ENCODE measurements at regions not wholly inside any gene's neighbourhood (a gene's known extent, or its start where the extent isn't known, plus 50 kb on each side); places are given as distances from the start of the nearest gene placed in this dataset.

GRCh38 chr4:148530114-148530513 lies 87.9 kb upstream of the NR3C2 start:
- TF ChIP-seq EZH2phosphoT487 (IDR thresholded peaks at IDR 0.05; ENCODE audit: borderline replicate concordance, low read length) (no peak), CTCF (IDR thresholded peaks at IDR 0.05; ENCODE audit: low read depth, low read length, poor library complexity, severe bottlenecking) (no peak)
- H3K4me3 ChIP-seq (ENCODE audit: low read length) = no peak overlapping the region

GRCh38 chr4:148527571-148527970 lies 85.4 kb upstream of the NR3C2 start:
- H3F3A ChIP-seq (ENCODE audit: control insufficient read depth, insufficient read depth) = no peaks in the 10 kb centered on the region
- no peak overlapping the region for H3K27ac ChIP-seq (ENCODE audit: low read depth, low read length)
- H4K20me1 ChIP-seq (ENCODE audit: control insufficient read depth, insufficient read depth, low read depth, low read length) = no peaks in the 10 kb centered on the region
- no peak overlapping the region for H3K4me3 ChIP-seq (ENCODE audit: low read length)
- H3K4me2 ChIP-seq (ENCODE audit: low read length) = no peak overlapping the region
- no peaks in the 10 kb centered on the region for H3K79me2 ChIP-seq (ENCODE audit: control insufficient read depth, low read length)
- H3K4me1 ChIP-seq (ENCODE audit: control insufficient read depth, low read length) = no peaks in the 10 kb centered on the region
- TF ChIP-seq CTCF (IDR thresholded peaks at IDR 0.05; ENCODE audit: low read depth, low read length, poor library complexity, severe bottlenecking) (no peak), EZH2phosphoT487 (IDR thresholded peaks at IDR 0.05; ENCODE audit: borderline replicate concordance, low read length) (no peak)
- no peaks in the 10 kb centered on the region for H3K36me3 ChIP-seq (ENCODE audit: control insufficient read depth, low read length)
- no peaks in the 10 kb centered on the region for H3K9me3 ChIP-seq (ENCODE audit: control insufficient read depth, insufficient read depth, low read length)
- no peaks in the 10 kb centered on the region for H3K27me3 ChIP-seq (ENCODE audit: control insufficient read depth, low read length)
- no peaks in the 10 kb centered on the region for H3K9me2 ChIP-seq (replicated peaks; ENCODE audit: control insufficient read depth, low read length)

More at GRCh38 chr4:148530114-148530513, 87.9 kb upstream of the NR3C2 start:
- Histone ChIP-seq H3K4me2 (ENCODE audit: low read length) (no peak overlapping the region), H3K36me3 (ENCODE audit: control insufficient read depth, low read length) (no peaks in the 10 kb centered on the region), H3F3A (ENCODE audit: control insufficient read depth, insufficient read depth) (no peaks in the 10 kb centered on the region), H3K9me3 (ENCODE audit: control insufficient read depth, insufficient read depth, low read length) (no peaks in the 10 kb centered on the region), H3K79me2 (ENCODE audit: control insufficient read depth, low read length) (no peaks in the 10 kb centered on the region), H3K27me3 (ENCODE audit: control insufficient read depth, low read length) (no peaks in the 10 kb centered on the region), H3K9me2 (replicated peaks; ENCODE audit: control insufficient read depth, low read length) (no peaks in the 10 kb centered on the region), H4K20me1 (ENCODE audit: control insufficient read depth, insufficient read depth, low read depth, low read length) (no peaks in the 10 kb centered on the region), H3K27ac (ENCODE audit: low read depth, low read length) (no peak overlapping the region), H3K4me1 (ENCODE audit: control insufficient read depth, low read length) (no peaks in the 10 kb centered on the region)

- no peaks in the 10 kb centered on the region for H3K79me2 ChIP-seq (ENCODE audit: control insufficient read depth, low read length)
- no peaks in the 10 kb centered on the region for H4K20me1 ChIP-seq (ENCODE audit: control insufficient read depth, insufficient read depth, low read depth, low read length)
- no peaks in the 10 kb centered on the region for H3F3A ChIP-seq (ENCODE audit: control insufficient read depth, insufficient read depth)
- H3K4me3 ChIP-seq (ENCODE audit: low read length) = no peak overlapping the region
- no peak overlapping the region for H3K4me2 ChIP-seq (ENCODE audit: low read length)
- TF ChIP-seq EZH2phosphoT487 (IDR thresholded peaks at IDR 0.05; ENCODE audit: borderline replicate concordance, low read length) (no peak), CTCF (IDR thresholded peaks at IDR 0.05; ENCODE audit: low read depth, low read length, poor library complexity, severe bottlenecking) (no peak)
- no peaks in the 10 kb centered on the region for H3K9me3 ChIP-seq (ENCODE audit: control insufficient read depth, insufficient read depth, low read length)
- H3K4me1 ChIP-seq (ENCODE audit: control insufficient read depth, low read length) = no peaks in the 10 kb centered on the region
- no peaks in the 10 kb centered on the region for H3K9me2 ChIP-seq (replicated peaks; ENCODE audit: control insufficient read depth, low read length)
- no peak overlapping the region for H3K27ac ChIP-seq (ENCODE audit: low read depth, low read length)
- H3K36me3 ChIP-seq (ENCODE audit: control insufficient read depth, low read length) = no peaks in the 10 kb centered on the region
- no peaks in the 10 kb centered on the region for H3K27me3 ChIP-seq (ENCODE audit: control insufficient read depth, low read length)
Measured at GRCh38 chr4:148522995-148523394, 80.8 kb upstream of the NR3C2 start.

- Histone ChIP-seq H3K9me2 (replicated peaks; ENCODE audit: control insufficient read depth, low read length) (no peaks in the 10 kb centered on the region), H3K79me2 (ENCODE audit: control insufficient read depth, low read length) (no peaks in the 10 kb centered on the region), H3K27me3 (ENCODE audit: control insufficient read depth, low read length) (no peaks in the 10 kb centered on the region), H3F3A (ENCODE audit: control insufficient read depth, insufficient read depth) (no peaks in the 10 kb centered on the region), H3K27ac (ENCODE audit: low read depth, low read length) (no peak overlapping the region), H3K4me1 (ENCODE audit: control insufficient read depth, low read length) (no peaks in the 10 kb centered on the region), H3K4me3 (ENCODE audit: low read length) (no peak overlapping the region), H3K4me2 (ENCODE audit: low read length) (no peak overlapping the region), H4K20me1 (ENCODE audit: control insufficient read depth, insufficient read depth, low read depth, low read length) (no peaks in the 10 kb centered on the region), H3K9me3 (ENCODE audit: control insufficient read depth, insufficient read depth, low read length) (no peaks in the 10 kb centered on the region), H3K36me3 (ENCODE audit: control insufficient read depth, low read length) (no peaks in the 10 kb centered on the region)
- TF ChIP-seq CTCF (IDR thresholded peaks at IDR 0.05; ENCODE audit: low read depth, low read length, poor library complexity, severe bottlenecking) (no peak), EZH2phosphoT487 (IDR thresholded peaks at IDR 0.05; ENCODE audit: borderline replicate concordance, low read length) (no peak)
Measured at GRCh38 chr4:148515248-148515647, 73.0 kb upstream of the NR3C2 start.
